Endothelial cell of umbilical vein (primary cell): ENCODE measurements at regions not wholly inside any gene's neighbourhood (a gene's known extent, or its start where the extent isn't known, plus 50 kb on each side); places are given as distances from the start of the nearest gene placed in this dataset.

ENCODE experiments used
- BruUV-seq: library from RNA; stranded (reverse); fragments of 400-500 nt; replicated peaks from 2 replicates; lab custom pipeline; 2021; lab: Mats Ljungman, UMichigan
- CTCF ChIA-PET: fragments of 300-600, 350-600 bp; sonication (Branson Sonifier 250); formaldehyde crosslinking; loops from one replicate; lab custom pipeline; 2021; ENCODE audit warnings: antibody characterized with exemption, inconsistent platforms; lab: Charles Lee
- POLR2A ChIA-PET: fragments of 300-600, 350-600 bp; sonication (Branson Sonifier 250); formaldehyde crosslinking; loops from one replicate; lab custom pipeline; 2021; ENCODE audit warnings: antibody characterized with exemption, inconsistent platforms; lab: Charles Lee
- DNase-seq: peaks from one replicate; pipeline ENCODE4 v3.0.0-alpha.2; 2011; ENCODE audit warnings: low read depth, low spot score
- FAIRE-seq: peaks from 2 replicates; lab custom pipeline; 2011; peaks lifted over from hg19 to GRCh38; lab: Jason Lieb, UNC
- H2AFZ ChIP-seq: 2 replicates; pipeline ENCODE4 v1.6.0; 2012; ENCODE audit warnings: low read depth, low read length, control low read depth, inconsistent platforms
- H3K27ac ChIP-seq: 2 replicates; pipeline ENCODE4 v1.5.1; 2011; ENCODE audit warnings: low read depth, mild to moderate bottlenecking, control low read depth, low read length, moderate library complexity; ENCODE audit not compliant: insufficient read depth
- H3K27me3 ChIP-seq, 2 experiments: 2 replicates each; pipeline versions ENCODE4 v1.6.0 to v1.6.1; 2011; ENCODE audit warnings: low read length in 2 of 2, mixed read lengths in 1 of 2; ENCODE audit not compliant: control insufficient read depth in 2 of 2, insufficient read depth in 2 of 2
- H3K36me3 ChIP-seq, 2 experiments: 2 replicates in 1 of 2; 3 replicates in 1 of 2; pipeline ENCODE4 v1.5.1; 2011; ENCODE audit warnings: low read length in 2 of 2, mild to moderate bottlenecking in 1 of 2, moderate library complexity in 1 of 2; ENCODE audit not compliant: control insufficient read depth in 2 of 2, insufficient read depth in 2 of 2; ENCODE audit errors: extremely low read depth in 1 of 2
- H3K4me1 ChIP-seq: 3 replicates; pipeline ENCODE4 v1.5.1; 2011; ENCODE audit warnings: mild to moderate bottlenecking, low read length; ENCODE audit not compliant: control insufficient read depth, insufficient read depth; ENCODE audit errors: extremely low read depth
- H3K4me2 ChIP-seq: 2 replicates; pipeline ENCODE4 v1.6.1; 2011; ENCODE audit warnings: low read length, control low read depth, mixed read lengths; ENCODE audit not compliant: insufficient read depth
- H3K4me3 ChIP-seq, 3 experiments: fragments of 200-600 bp in 1 of 3; sonication (generic), shearing (Covaris generic) in 1 of 3; replicated peaks in 1 of 3; 2 replicates each; pipeline ENCODE4 v1.5.1; 2011 to 2016; ENCODE audit warnings: control low read depth in 3 of 3, low read length in 3 of 3, mild to moderate bottlenecking in 2 of 3, inconsistent platforms in 1 of 3, low read depth in 1 of 3, moderate library complexity in 1 of 3; ENCODE audit not compliant: insufficient read depth in 1 of 3
- H3K79me2 ChIP-seq: 2 replicates; pipeline ENCODE4 v1.6.0; 2012; ENCODE audit warnings: low read length, inconsistent platforms; ENCODE audit not compliant: control insufficient read depth, insufficient read depth
- H3K9ac ChIP-seq: replicated peaks from 2 replicates; pipeline ENCODE3; 2011; ENCODE audit warnings: low read length, control low read depth; ENCODE audit not compliant: insufficient read depth; ENCODE audit errors: extremely low read depth
- H3K9me1 ChIP-seq: replicated peaks from 3 replicates; pipeline ENCODE4 v1.6.0; 2011; ENCODE audit warnings: mild to moderate bottlenecking, low read length; ENCODE audit not compliant: control insufficient read depth, insufficient read depth; ENCODE audit errors: extremely low read depth
- H3K9me3 ChIP-seq: replicated peaks from 2 replicates; pipeline ENCODE4 v1.5.1; 2012; ENCODE audit warnings: low read length, inconsistent platforms; ENCODE audit not compliant: control insufficient read depth, insufficient read depth
- H4K20me1 ChIP-seq: replicated peaks from 2 replicates; pipeline ENCODE3; 2011; ENCODE audit warnings: mild to moderate bottlenecking, low read length; ENCODE audit not compliant: control insufficient read depth, insufficient read depth; ENCODE audit errors: extremely low read depth
- CTCF ChIP-seq, 2 donors: IDR thresholded peaks; 1 replicate in 1 of 2; 2 replicates in 1 of 2; pipeline ENCODE4 v1.5.1; 2011; ENCODE audit warnings: low read length in 2 of 2, mild to moderate bottlenecking in 2 of 2, moderate library complexity in 2 of 2, control low read depth in 1 of 2, inconsistent platforms in 1 of 2, low read depth in 1 of 2; ENCODE audit not compliant: insufficient read depth in 1 of 2; ENCODE audit errors: extremely low read depth in 1 of 2
- EZH2 ChIP-seq: IDR thresholded peaks from 2 replicates; pipeline ENCODE4 v1.6.1; 2012; ENCODE audit warnings: borderline replicate concordance, low read depth, mild to moderate bottlenecking, moderate library complexity, low read length, inconsistent platforms; ENCODE audit not compliant: severe bottlenecking
- FOS ChIP-seq: IDR thresholded peaks from 2 replicates; pipeline ENCODE4 v1.6.1; 2011; ENCODE audit warnings: mild to moderate bottlenecking, low read length, moderate library complexity, borderline replicate concordance; ENCODE audit not compliant: insufficient read depth
- GATA2 ChIP-seq: IDR thresholded peaks from 2 replicates; pipeline ENCODE4 v1.7.0; 2011; ENCODE audit warnings: low read depth, mild to moderate bottlenecking, moderate library complexity, mixed read lengths, low read length; ENCODE audit not compliant: insufficient read length, insufficient read depth
- JUN ChIP-seq: IDR thresholded peaks from 2 replicates; pipeline ENCODE4 v1.6.1; 2011; ENCODE audit warnings: borderline replicate concordance, low read depth; ENCODE audit not compliant: insufficient read length, insufficient read depth
- MYC ChIP-seq: IDR thresholded peaks from one replicate; pipeline ENCODE4 v1.6.1; 2011; ENCODE audit warnings: mild to moderate bottlenecking, low read depth, low read length
- POLR2A ChIP-seq: IDR thresholded peaks from 2 replicates; pipeline ENCODE4 v1.6.1; 2012; ENCODE audit warnings: low read depth, mild to moderate bottlenecking, control low read depth, low read length
- POLR2AphosphoS5 ChIP-seq: IDR thresholded peaks from 2 replicates; pipeline ENCODE4 v1.6.1; 2012; ENCODE audit warnings: low read depth, mild to moderate bottlenecking, control low read depth, low read length, moderate library complexity; ENCODE audit not compliant: insufficient read depth
- dilution Hi-C: fragments of 300-500 bp; cut with MboI; formaldehyde crosslinking; loops from one replicate; pipeline ENCODE4 v1.15.0; 2019; ENCODE audit warnings: low sequenced_read_pairs; ENCODE audit not compliant: extremely low pct_ligation_motif_present
- intact Hi-C: fragments of 100-400 bp; cut with micrococcal nuclease; formaldehyde crosslinking; loops from one replicate; pipeline ENCODE4 v1.10.0; 2022
- TF ChIP-seq, protein P1 (sequence below): IDR thresholded peaks from 2 replicates; pipeline ENCODE4 v1.6.1; 2011; ENCODE audit not compliant: insufficient read depth, insufficient read length

DNA sequence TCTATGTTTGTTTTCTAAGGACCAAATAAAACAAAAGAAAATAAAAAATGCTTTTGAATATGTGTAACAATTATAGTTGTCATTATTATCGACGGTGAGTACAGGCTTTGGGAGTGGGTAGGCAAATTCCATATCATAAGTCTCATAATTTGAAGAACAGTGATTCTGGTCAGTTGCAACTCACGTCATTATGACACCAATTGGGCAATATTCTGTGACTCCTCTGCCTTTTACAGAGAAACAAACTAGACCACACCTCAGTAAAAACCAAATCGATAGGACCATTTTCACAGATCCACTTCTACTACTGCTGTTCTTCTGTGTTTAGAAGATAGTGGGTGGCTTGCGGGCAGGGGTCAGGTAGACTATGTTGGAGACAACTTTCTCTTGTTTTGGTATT lies 250.1 kb downstream of the C4orf33 start:
- Histone ChIP-seq H3K9me3 (no peaks in the 10 kb centered on the region), H3K27me3 (no peaks in the 10 kb centered on the region), H3K9me1 (no peaks in the 10 kb centered on the region), H3K9ac (no peak overlapping the region), H3K4me1 (no peaks in the 10 kb centered on the region), H3K36me3 (no peaks in the 10 kb centered on the region), H2AFZ (no peak overlapping the region), H3K4me2 (no peak overlapping the region), H3K27ac (no peak overlapping the region), H3K79me2 (no peaks in the 10 kb centered on the region), H4K20me1 (no peaks in the 10 kb centered on the region), H3K4me3 (no peak overlapping the region)
- dilution Hi-C loops, result no loop called here
- POLR2A ChIA-PET, result no interaction called here
- no peak for TF ChIP-seq EZH2
- TF ChIP-seq, protein P1, sequence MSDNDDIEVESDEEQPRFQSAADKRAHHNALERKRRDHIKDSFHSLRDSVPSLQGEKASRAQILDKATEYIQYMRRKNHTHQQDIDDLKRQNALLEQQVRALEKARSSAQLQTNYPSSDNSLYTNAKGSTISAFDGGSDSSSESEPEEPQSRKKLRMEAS, result no peak
- TF ChIP-seq MYC, result no peak
- TF ChIP-seq POLR2AphosphoS5, result no peak
- no peak for TF ChIP-seq FOS
- TF ChIP-seq POLR2A, result no peak
- no peak for TF ChIP-seq CTCF (IDR thresholded peaks at IDR 0.05; ENCODE audit: extremely low read depth in 1 of 2, insufficient read depth in 1 of 2, low read depth in 1 of 2, low read length in 2 of 2)
- no peak for TF ChIP-seq JUN
- TF ChIP-seq GATA2, result no peak
- intact Hi-C loops, result loop anchor here (10.0 kb wide), 1 partner anchor 1151 kb away; no protein-coding TSS in a partner anchor
- CTCF ChIA-PET, result interaction anchor here (1.3 to 1.6 kb wide), 2 partner anchors 12 to 278 kb away, joined by 3 to 4 read pairs; no protein-coding TSS in a partner anchor
- DNase-seq (no peak), FAIRE-seq (no peak)
- BruUV-seq, result no TSS peak
